Stimulated activated CD8-positive, alpha-beta memory T cell treated with anti-CD3 and anti-CD28 coated beads, Interleukin-7, amount 100 ng/mL, for 1 hour (primary cell): ENCODE measurements at regions not wholly inside any gene's neighbourhood (a gene's known extent, or its start where the extent isn't known, plus 50 kb on each side); places are given as distances from the start of the nearest gene placed in this dataset.

Experiments
- DNase-seq, 2 donors: peaks; one replicate each; pipeline ENCODE4 v3.0.0-alpha.2; 2020; ENCODE audit warnings: low read depth in 2 of 2

- DNase-seq = no peak
Observed at GRCh38 chr15:69812861-69813261, 284.9 kb downstream of the TLE3 start.

- no peak for DNase-seq
Observed at GRCh38 chr15:69813881-69814280, 283.8 kb downstream of the TLE3 start.

- no peak for DNase-seq
Observed at GRCh38 chr15:69814932-69815331, 282.8 kb downstream of the TLE3 start.

- DNase-seq = no peak
Observed at GRCh38 chr15:69815793-69816192, 281.9 kb downstream of the TLE3 start.

- DNase-seq = no peak
Observed at GRCh38 chr15:69816522-69816921, 281.2 kb downstream of the TLE3 start.

- no peak for DNase-seq
Observed at GRCh38 chr15:69818529-69818928, 279.2 kb downstream of the TLE3 start.

GRCh38 chr15:69819371-69819770, 278.3 kb downstream of the TLE3 start:
- no peak for DNase-seq

- no peak for DNase-seq
Observed at GRCh38 chr15:69820819-69821218, 276.9 kb downstream of the TLE3 start.

- DNase-seq = no peak
Observed at GRCh38 chr15:69823223-69823907, 274.4 kb downstream of the TLE3 start.

GRCh38 chr15:69824075-69824876, 273.4 kb downstream of the TLE3 start:
- no peak for DNase-seq

GRCh38 chr15:69824877-69825406, 272.8 kb downstream of the TLE3 start:
- DNase-seq = no peak

GRCh38 chr15:69825941-69826818, 271.5 kb downstream of the TLE3 start:
- DNase-seq = no peak

- DNase-seq = no peak
Observed at GRCh38 chr15:69826819-69827175, 270.9 kb downstream of the TLE3 start.

- no peak for DNase-seq
Observed at GRCh38 chr15:69827751-69828150, 270.0 kb downstream of the TLE3 start.

GRCh38 chr15:69828181-69828828, 269.4 kb downstream of the TLE3 start:
- no peak for DNase-seq

- no peak for DNase-seq
Observed at GRCh38 chr15:69829974-69830373, 267.7 kb downstream of the TLE3 start.

GRCh38 chr15:69830430-69830829, 267.3 kb downstream of the TLE3 start:
- DNase-seq = no peak

GRCh38 chr15:69830876-69831275, 266.8 kb downstream of the TLE3 start:
- DNase-seq = no peak

- DNase-seq = no peak
Observed at GRCh38 chr15:69834267-69834666, 263.4 kb downstream of the TLE3 start.

GRCh38 chr15:69834761-69835160, 263.0 kb downstream of the TLE3 start:
- no peak for DNase-seq

- DNase-seq = no peak
Observed at GRCh38 chr15:69836048-69836447, 261.7 kb downstream of the TLE3 start.
